NCI-H82 (cell line): ENCODE measurements at regions not wholly inside any gene's neighbourhood (a gene's known extent, or its start where the extent isn't known, plus 50 kb on each side); places are given as distances from the start of the nearest gene placed in this dataset.
"Not testable (repeated sequence)": the region's sequence is repeated elsewhere in the genome, so short reads cannot be mapped to it uniquely, and the experiment has no call there.

Experiments
- DNase-seq: peaks from one replicate; lab custom pipeline; 2025; lab: John Stamatoyannopoulos, UW

- no peak for DNase-seq
Observed at GRCh38 chr6:16823718-16824352, 62.6 kb upstream of the ATXN1 start.

GRCh38 chr6:16822975-16823717 lies 61.9 kb upstream of the ATXN1 start:
- DNase-seq, result no peak

GRCh38 chr6:16822529-16822928 lies 61.3 kb upstream of the ATXN1 start:
- DNase-seq, result no peak

- DNase-seq, result no peak
Observed at GRCh38 chr6:16821834-16822264, 60.6 kb upstream of the ATXN1 start.

- DNase-seq, result not testable (repeated sequence)
Observed at GRCh38 chr6:16820262-16820661, 59.0 kb upstream of the ATXN1 start.

GRCh38 chr6:16819752-16820151 lies 58.5 kb upstream of the ATXN1 start:
- peak; percentile 32 for DNase-seq

GRCh38 chr6:16818992-16819626 lies 57.8 kb upstream of the ATXN1 start:
- DNase-seq, result peak; percentile 27

- no peak for DNase-seq
Observed at GRCh38 chr6:16817594-16817993, 56.3 kb upstream of the ATXN1 start.

- no peak for DNase-seq
Observed at GRCh38 chr6:16816891-16817290, 55.6 kb upstream of the ATXN1 start.

- no peak for DNase-seq
Observed at GRCh38 chr6:16812993-16813392, 51.7 kb upstream of the ATXN1 start.

- DNase-seq, result no peak
Observed at GRCh38 chr6:16811277-16811979, 50.2 kb upstream of the ATXN1 start.
